GM23338 (cell line): ENCODE measurements at regions not wholly inside any gene's neighbourhood (a gene's known extent, or its start where the extent isn't known, plus 50 kb on each side); places are given as distances from the start of the nearest gene placed in this dataset.

Source experiments
- ATAC-seq: fragments of 200-7000 bp; cut with Tn5 transposase; 3 replicates; pipeline ENCODE4 v1.9.1; 2020
- DNase-seq: peaks from one replicate; pipeline ENCODE4 v3.0.0-alpha.2; 2015; ENCODE audit warnings: low spot score
- H2AFZ ChIP-seq: fragments of 200-600 bp; sonication (generic); 2 replicates; pipeline ENCODE4 v1.8.0; 2016; ENCODE audit warnings: antibody characterized with exemption, mild to moderate bottlenecking, moderate library complexity
- H3F3A ChIP-seq: fragments of 200-600 bp; sonication (generic); replicated peaks from 2 replicates; pipeline ENCODE4 v1.8.0; 2017; ENCODE audit warnings: antibody characterized with exemption, mixed run types, low read depth
- H3K27ac ChIP-seq: fragments of 200-600 bp; sonication (generic); 2 replicates; pipeline ENCODE4 v1.6.1; 2016; ENCODE audit warnings: low read depth
- H3K27me3 ChIP-seq: fragments of 200-600 bp; sonication (generic); 2 replicates; pipeline ENCODE4 v1.8.0; 2016; ENCODE audit warnings: mild to moderate bottlenecking, mixed run types, moderate library complexity; ENCODE audit not compliant: insufficient read depth
- H3K36me3 ChIP-seq: fragments of 200-600 bp; sonication (generic); 2 replicates; pipeline ENCODE4 v1.8.0; 2016; ENCODE audit warnings: mild to moderate bottlenecking; ENCODE audit not compliant: insufficient read depth
- H3K4me1 ChIP-seq: fragments of 200-600 bp; sonication (generic); 2 replicates; pipeline ENCODE4 v1.8.0; 2016; ENCODE audit warnings: mild to moderate bottlenecking, moderate library complexity; ENCODE audit not compliant: insufficient read depth
- H3K4me2 ChIP-seq: fragments of 200-600 bp; sonication (generic); 2 replicates; pipeline ENCODE4 v1.7.1; 2017; ENCODE audit warnings: mixed run types
- H3K4me3 ChIP-seq: fragments of 200-600 bp; sonication (generic); 2 replicates; pipeline ENCODE4 v1.6.1; 2016; ENCODE audit warnings: mixed run types
- H3K79me2 ChIP-seq: fragments of 200-600 bp; sonication (generic); replicated peaks from 2 replicates; pipeline ENCODE4 v1.8.0; 2017; ENCODE audit warnings: mild to moderate bottlenecking; ENCODE audit not compliant: insufficient read depth
- H3K9me2 ChIP-seq: fragments of 200-600 bp; sonication (generic); 2 replicates; pipeline ENCODE4 v1.8.0; 2017; ENCODE audit not compliant: insufficient read depth
- H4K20me1 ChIP-seq: fragments of 200-600 bp; sonication (generic); replicated peaks from 2 replicates; pipeline ENCODE4 v1.8.0; 2017; ENCODE audit warnings: mild to moderate bottlenecking; ENCODE audit not compliant: insufficient read depth
- H3K27ac Mint-ChIP-seq: 2 replicates; pipeline ENCODE4 v1.8.0; 2020; ENCODE audit warnings: inconsistent platforms, mild to moderate bottlenecking, moderate library complexity, mixed read lengths
- H3K27me3 Mint-ChIP-seq: 3 replicates; pipeline ENCODE4 v1.8.0; 2022; ENCODE audit warnings: low read depth, mild to moderate bottlenecking, moderate library complexity, mixed read lengths, inconsistent platforms; ENCODE audit not compliant: insufficient read depth, poor library complexity
- H3K36me3 Mint-ChIP-seq: 3 replicates; pipeline ENCODE4 v1.8.0; 2021; ENCODE audit warnings: low read depth, mild to moderate bottlenecking, inconsistent platforms, moderate library complexity, mixed read lengths
- H3K4me1 Mint-ChIP-seq: 3 replicates; pipeline ENCODE4 v1.8.0; 2020; ENCODE audit warnings: mild to moderate bottlenecking, inconsistent platforms, mixed read lengths
- H3K4me3 Mint-ChIP-seq: 3 replicates; pipeline ENCODE4 v1.8.0; 2021; ENCODE audit warnings: moderate library complexity, mild to moderate bottlenecking, inconsistent platforms, mixed read lengths
- H3K9me3 Mint-ChIP-seq: 3 replicates; pipeline ENCODE4 v1.8.0; 2020; ENCODE audit warnings: moderate library complexity, mild to moderate bottlenecking, inconsistent platforms, mixed read lengths
- CREB1 ChIP-seq: fragments of 250-450 bp; sonication (Bioruptor Pico); IDR thresholded peaks from 2 replicates; pipeline ENCODE4 v1.5.0; 2020; ENCODE audit warnings: low read depth, mild to moderate bottlenecking, moderate library complexity
- CTCF ChIP-seq, 2 experiments: fragments of 200-600 bp in 1 of 2; sonication (generic) in 1 of 2; conservative IDR thresholded peaks; 2 replicates each; pipeline versions ENCODE4 v1.5.1 to v1.6.1; 2016 to 2017; ENCODE audit warnings: antibody characterized with exemption in 2 of 2, low read depth in 2 of 2, mild to moderate bottlenecking in 2 of 2, moderate library complexity in 1 of 2
- EZH2 ChIP-seq: fragments of 200-600 bp; sonication (generic); IDR thresholded peaks from one replicate; pipeline ENCODE4 v1.8.0; 2017; ENCODE audit warnings: antibody characterized with exemption, mild to moderate bottlenecking, low read depth; ENCODE audit not compliant: unreplicated experiment
- POLR2AphosphoS5 ChIP-seq: IDR thresholded peaks from 2 replicates; pipeline ENCODE4 v1.6.1; 2016; ENCODE audit warnings: antibody characterized with exemption, low read depth
- STAT1 ChIP-seq: IDR thresholded peaks from one replicate; pipeline ENCODE4 v1.6.1; 2016; ENCODE audit warnings: antibody characterized with exemption; ENCODE audit not compliant: unreplicated experiment
- ZNF114 ChIP-seq: fragments of 250-450 bp; sonication (Bioruptor Pico); IDR thresholded peaks from 2 replicates; pipeline ENCODE4 v1.5.0; 2020; ENCODE audit warnings: mild to moderate bottlenecking, moderate library complexity
- ZNF462 ChIP-seq: fragments of 250-450 bp; sonication (Bioruptor Pico); IDR thresholded peaks from 2 replicates; pipeline ENCODE4 v1.5.0; 2020; ENCODE audit warnings: mild to moderate bottlenecking, moderate library complexity

- TF ChIP-seq ZNF462 = peak; percentile 72
Measured at GRCh38 chr1:55718758-55719671, 503.9 kb upstream of the USP24 start (continued).

- Histone ChIP-seq H4K20me1 (no peaks in the 10 kb centered on the region), H3K36me3 (no peaks in the 10 kb centered on the region), H3K27me3 (no peaks in the 10 kb centered on the region), H3K27ac (no peak overlapping the region), H3K4me3 (no peak overlapping the region), H3K4me2 (no peak overlapping the region), H3K4me1 (peaks cover 27% of the 10 kb centered on the region), H2AFZ (no peak overlapping the region), H3K9me2 (peaks cover 21% of the 10 kb centered on the region), H3F3A (no peaks in the 10 kb centered on the region), H3K79me2 (no peaks in the 10 kb centered on the region)
- H3K9me3 Mint-ChIP-seq = no peaks in the 10 kb centered on the region
- H3K4me3 Mint-ChIP-seq = no peak overlapping the region
- DNase-seq (no peak), ATAC-seq (no peak)
- H3K27me3 Mint-ChIP-seq = peaks cover 6% of the 10 kb centered on the region
- no peaks in the 10 kb centered on the region for H3K36me3 Mint-ChIP-seq
- H3K4me1 Mint-ChIP-seq = peaks cover 31% of the 10 kb centered on the region
- no peak overlapping the region for H3K27ac Mint-ChIP-seq
- no peak for TF ChIP-seq CTCF (conservative IDR thresholded peaks at IDR 0.05; ENCODE audit: low read depth in 2 of 2)
- TF ChIP-seq ZNF114 (CRISPR knock-in tag) = no peak
- TF ChIP-seq STAT1 = no peak
- TF ChIP-seq ZNF462 = no peak
- no peak for TF ChIP-seq CREB1 (CRISPR knock-in tag)
- TF ChIP-seq EZH2 = no peak
- TF ChIP-seq POLR2AphosphoS5 = no peak
Measured at GRCh38 chr1:55717111-55717510, 501.9 kb upstream of the USP24 start.
